HEK293 (cell line): ENCODE measurements at regions not wholly inside any gene's neighbourhood (a gene's known extent, or its start where the extent isn't known, plus 50 kb on each side); places are given as distances from the start of the nearest gene placed in this dataset.

ENCODE experiments used
- ZBTB20 ChIP-seq: fragments of 450-650 bp; formaldehyde crosslinking; IDR thresholded peaks from 2 replicates; pipeline ENCODE4 v1.5.1; 2016; ENCODE audit warnings: missing biosample characterization, missing genetic modification characterization
- ZBTB8A ChIP-seq: fragments of 450-650 bp; formaldehyde crosslinking; IDR thresholded peaks from 2 replicates; pipeline ENCODE4 v1.5.1; 2016; ENCODE audit warnings: missing biosample characterization, missing genetic modification characterization
- ZNF10 ChIP-seq: fragments of 450-650 bp; formaldehyde crosslinking; IDR thresholded peaks from 2 replicates; pipeline ENCODE4 v1.5.1; 2017; ENCODE audit warnings: missing biosample characterization, missing genetic modification characterization
- ZNF23 ChIP-seq: fragments of 450-650 bp; formaldehyde crosslinking; IDR thresholded peaks from 2 replicates; pipeline ENCODE4 v1.5.1; 2016; ENCODE audit warnings: missing biosample characterization, missing genetic modification characterization, borderline replicate concordance
- ZNF292 ChIP-seq: fragments of 450-650 bp; formaldehyde crosslinking; IDR thresholded peaks from 2 replicates; pipeline ENCODE4 v1.5.1; 2016; ENCODE audit warnings: low read depth, missing biosample characterization, missing genetic modification characterization, borderline replicate concordance
- ZNF571 ChIP-seq: fragments of 450-650 bp; formaldehyde crosslinking; IDR thresholded peaks from 2 replicates; pipeline ENCODE4 v1.5.0; 2017; ENCODE audit warnings: missing biosample characterization, missing genetic modification characterization
- ZNF707 ChIP-seq: fragments of 450-650 bp; formaldehyde crosslinking; IDR thresholded peaks from 2 replicates; pipeline ENCODE4 v1.5.1; 2016; ENCODE audit warnings: missing biosample characterization, missing genetic modification characterization
- ZNF837 ChIP-seq: fragments of 450-650 bp; formaldehyde crosslinking; IDR thresholded peaks from 2 replicates; pipeline ENCODE4 v1.5.1; 2016; ENCODE audit warnings: missing biosample characterization, missing genetic modification characterization
- TF ChIP-seq, protein P1 (sequence below): fragments of 450-650 bp; formaldehyde crosslinking; IDR thresholded peaks from 2 replicates; pipeline ENCODE4 v1.5.1; 2016; ENCODE audit warnings: missing biosample characterization, missing genetic modification characterization
- TF ChIP-seq, protein P2 (sequence below): fragments of 450-650 bp; formaldehyde crosslinking; IDR thresholded peaks from 2 replicates; pipeline ENCODE4 v1.5.1; 2017; ENCODE audit warnings: missing biosample characterization, missing genetic modification characterization
- TF ChIP-seq, protein P3 (sequence below): fragments of 450-650 bp; formaldehyde crosslinking; IDR thresholded peaks from 2 replicates; pipeline ENCODE4 v1.5.1; 2016; ENCODE audit warnings: missing biosample characterization, missing genetic modification characterization, borderline replicate concordance
- TF ChIP-seq, protein P4 (sequence below): fragments of 450-650 bp; formaldehyde crosslinking; IDR thresholded peaks from 2 replicates; pipeline ENCODE4 v1.5.1; 2016; ENCODE audit warnings: missing biosample characterization, missing genetic modification characterization

DNA sequence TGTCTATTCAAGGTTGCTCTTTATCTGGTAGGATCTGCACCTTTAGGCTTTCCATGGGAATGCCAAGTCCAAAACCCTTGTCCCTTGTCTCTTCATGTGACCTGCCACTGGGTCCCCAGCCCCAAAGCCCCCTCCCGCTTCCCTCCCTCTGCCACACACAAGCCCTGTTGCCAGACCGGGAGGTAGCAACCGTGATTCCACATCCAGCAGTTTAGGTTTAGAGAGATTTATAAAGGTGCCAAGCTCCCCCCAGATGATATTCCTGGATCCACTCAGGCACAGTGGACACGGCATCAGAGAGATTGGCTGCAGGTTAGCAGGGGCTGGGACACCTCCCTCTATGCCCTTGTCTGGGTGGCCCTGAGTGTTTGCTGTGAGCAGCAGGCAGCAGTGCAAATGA is 504.7 kb downstream of the CCDC171 start:
- TF ChIP-seq, protein P1, sequence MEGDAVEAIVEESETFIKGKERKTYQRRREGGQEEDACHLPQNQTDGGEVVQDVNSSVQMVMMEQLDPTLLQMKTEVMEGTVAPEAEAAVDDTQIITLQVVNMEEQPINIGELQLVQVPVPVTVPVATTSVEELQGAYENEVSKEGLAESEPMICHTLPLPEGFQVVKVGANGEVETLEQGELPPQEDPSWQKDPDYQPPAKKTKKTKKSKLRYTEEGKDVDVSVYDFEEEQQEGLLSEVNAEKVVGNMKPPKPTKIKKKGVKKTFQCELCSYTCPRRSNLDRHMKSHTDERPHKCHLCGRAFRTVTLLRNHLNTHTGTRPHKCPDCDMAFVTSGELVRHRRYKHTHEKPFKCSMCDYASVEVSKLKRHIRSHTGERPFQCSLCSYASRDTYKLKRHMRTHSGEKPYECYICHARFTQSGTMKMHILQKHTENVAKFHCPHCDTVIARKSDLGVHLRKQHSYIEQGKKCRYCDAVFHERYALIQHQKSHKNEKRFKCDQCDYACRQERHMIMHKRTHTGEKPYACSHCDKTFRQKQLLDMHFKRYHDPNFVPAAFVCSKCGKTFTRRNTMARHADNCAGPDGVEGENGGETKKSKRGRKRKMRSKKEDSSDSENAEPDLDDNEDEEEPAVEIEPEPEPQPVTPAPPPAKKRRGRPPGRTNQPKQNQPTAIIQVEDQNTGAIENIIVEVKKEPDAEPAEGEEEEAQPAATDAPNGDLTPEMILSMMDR: no peak
- no peak for TF ChIP-seq ZNF10 (tag by site-specific recombination)
- TF ChIP-seq ZBTB20: no peak
- TF ChIP-seq ZNF23 (tag by site-specific recombination): no peak
- no peak for TF ChIP-seq ZNF292 (tag by site-specific recombination)
- TF ChIP-seq, protein P2, sequence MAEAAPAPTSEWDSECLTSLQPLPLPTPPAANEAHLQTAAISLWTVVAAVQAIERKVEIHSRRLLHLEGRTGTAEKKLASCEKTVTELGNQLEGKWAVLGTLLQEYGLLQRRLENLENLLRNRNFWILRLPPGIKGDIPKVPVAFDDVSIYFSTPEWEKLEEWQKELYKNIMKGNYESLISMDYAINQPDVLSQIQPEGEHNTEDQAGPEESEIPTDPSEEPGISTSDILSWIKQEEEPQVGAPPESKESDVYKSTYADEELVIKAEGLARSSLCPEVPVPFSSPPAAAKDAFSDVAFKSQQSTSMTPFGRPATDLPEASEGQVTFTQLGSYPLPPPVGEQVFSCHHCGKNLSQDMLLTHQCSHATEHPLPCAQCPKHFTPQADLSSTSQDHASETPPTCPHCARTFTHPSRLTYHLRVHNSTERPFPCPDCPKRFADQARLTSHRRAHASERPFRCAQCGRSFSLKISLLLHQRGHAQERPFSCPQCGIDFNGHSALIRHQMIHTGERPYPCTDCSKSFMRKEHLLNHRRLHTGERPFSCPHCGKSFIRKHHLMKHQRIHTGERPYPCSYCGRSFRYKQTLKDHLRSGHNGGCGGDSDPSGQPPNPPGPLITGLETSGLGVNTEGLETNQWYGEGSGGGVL: no peak
- TF ChIP-seq, protein P3, sequence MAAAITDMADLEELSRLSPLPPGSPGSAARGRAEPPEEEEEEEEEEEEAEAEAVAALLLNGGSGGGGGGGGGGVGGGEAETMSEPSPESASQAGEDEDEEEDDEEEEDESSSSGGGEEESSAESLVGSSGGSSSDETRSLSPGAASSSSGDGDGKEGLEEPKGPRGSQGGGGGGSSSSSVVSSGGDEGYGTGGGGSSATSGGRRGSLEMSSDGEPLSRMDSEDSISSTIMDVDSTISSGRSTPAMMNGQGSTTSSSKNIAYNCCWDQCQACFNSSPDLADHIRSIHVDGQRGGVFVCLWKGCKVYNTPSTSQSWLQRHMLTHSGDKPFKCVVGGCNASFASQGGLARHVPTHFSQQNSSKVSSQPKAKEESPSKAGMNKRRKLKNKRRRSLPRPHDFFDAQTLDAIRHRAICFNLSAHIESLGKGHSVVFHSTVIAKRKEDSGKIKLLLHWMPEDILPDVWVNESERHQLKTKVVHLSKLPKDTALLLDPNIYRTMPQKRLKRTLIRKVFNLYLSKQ (tag by site-specific recombination): no peak
- no peak for TF ChIP-seq ZBTB8A (tag by site-specific recombination)
- no peak for TF ChIP-seq ZNF837 (tag by site-specific recombination)
- TF ChIP-seq ZNF571 (tag by site-specific recombination): no peak
- no peak for TF ChIP-seq ZNF707 (tag by site-specific recombination)
- TF ChIP-seq, protein P4, sequence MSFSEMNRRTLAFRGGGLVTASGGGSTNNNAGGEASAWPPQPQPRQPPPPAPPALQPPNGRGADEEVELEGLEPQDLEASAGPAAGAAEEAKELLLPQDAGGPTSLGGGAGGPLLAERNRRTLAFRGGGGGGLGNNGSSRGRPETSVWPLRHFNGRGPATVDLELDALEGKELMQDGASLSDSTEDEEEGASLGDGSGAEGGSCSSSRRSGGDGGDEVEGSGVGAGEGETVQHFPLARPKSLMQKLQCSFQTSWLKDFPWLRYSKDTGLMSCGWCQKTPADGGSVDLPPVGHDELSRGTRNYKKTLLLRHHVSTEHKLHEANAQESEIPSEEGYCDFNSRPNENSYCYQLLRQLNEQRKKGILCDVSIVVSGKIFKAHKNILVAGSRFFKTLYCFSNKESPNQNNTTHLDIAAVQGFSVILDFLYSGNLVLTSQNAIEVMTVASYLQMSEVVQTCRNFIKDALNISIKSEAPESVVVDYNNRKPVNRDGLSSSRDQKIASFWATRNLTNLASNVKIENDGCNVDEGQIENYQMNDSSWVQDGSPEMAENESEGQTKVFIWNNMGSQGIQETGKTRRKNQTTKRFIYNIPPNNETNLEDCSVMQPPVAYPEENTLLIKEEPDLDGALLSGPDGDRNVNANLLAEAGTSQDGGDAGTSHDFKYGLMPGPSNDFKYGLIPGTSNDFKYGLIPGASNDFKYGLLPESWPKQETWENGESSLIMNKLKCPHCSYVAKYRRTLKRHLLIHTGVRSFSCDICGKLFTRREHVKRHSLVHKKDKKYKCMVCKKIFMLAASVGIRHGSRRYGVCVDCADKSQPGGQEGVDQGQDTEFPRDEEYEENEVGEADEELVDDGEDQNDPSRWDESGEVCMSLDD (tag by site-specific recombination): no peak
